K562 (cell line): ENCODE measurements at regions not wholly inside any gene's neighbourhood (a gene's known extent, or its start where the extent isn't known, plus 50 kb on each side); places are given as distances from the start of the nearest gene placed in this dataset.

Experiments used
- ATAC-seq: fragments of 200-7000 bp; cut with Tn5 transposase; 3 replicates; pipeline ENCODE4 v1.9.1; 2020; ENCODE audit warnings: moderate library complexity
- BruUV-seq: library from RNA; stranded (reverse); fragments of 400-500 nt; replicated peaks from 2 replicates; lab custom pipeline; 2021; lab: Mats Ljungman, UMichigan
- CTCF ChIA-PET: fragments of 300-600 bp; formaldehyde crosslinking; extraction: SDS; loops from one replicate; lab custom pipeline; 2021; ENCODE audit warnings: low intra/inter-chr PET ratio; lab: Yijun Ruan, JAX
- POLR2A ChIA-PET: fragments of 300-600, 350-650 bp; sonication (Branson Sonifier 250); formaldehyde crosslinking; extraction: SDS; loops from one replicate; lab custom pipeline; 2021; ENCODE audit warnings: antibody characterized with exemption, inconsistent platforms; lab: Yijun Ruan, JAX
- DNase-seq, 4 experiments: peaks; one replicate each; pipeline versions ENCODE4 v3.0.0 to v3.0.0-alpha.2; 2011 to 2018; ENCODE audit warnings: low spot score in 3 of 4, mixed read lengths in 3 of 4; ENCODE audit errors: extremely low read depth in 1 of 4
- FAIRE-seq: peaks from 2 replicates; lab custom pipeline; 2011; peaks lifted over from hg19 to GRCh38; lab: Jason Lieb, UNC
- H2AFZ ChIP-seq: 2 replicates; pipeline ENCODE4 v1.6.0; 2011; ENCODE audit warnings: low read depth, low read length, control low read depth, inconsistent platforms
- H3K27ac ChIP-seq: fragments of 200-600 bp; 3 replicates; pipeline ENCODE4 v1.8.0; 2011; ENCODE audit warnings: low read depth, mild to moderate bottlenecking, control low read depth, inconsistent platforms, low read length, moderate library complexity, mixed read lengths; ENCODE audit errors: extremely low read depth
- H3K27me3 ChIP-seq, 2 experiments: fragments of 300-600 bp in 1 of 2; 2 replicates in 1 of 2; 3 replicates in 1 of 2; pipeline versions ENCODE4 v1.6.0 to v1.8.0; 2011; ENCODE audit warnings: inconsistent platforms in 2 of 2, low read length in 2 of 2, mild to moderate bottlenecking in 1 of 2, mixed read lengths in 1 of 2, moderate library complexity in 1 of 2; ENCODE audit not compliant: control insufficient read depth in 2 of 2, insufficient read depth in 2 of 2
- H3K36me3 ChIP-seq: fragments of 300-600 bp; 3 replicates; pipeline ENCODE4 v1.8.0; 2011; ENCODE audit warnings: mild to moderate bottlenecking, low read length, inconsistent platforms; ENCODE audit not compliant: control insufficient read depth, insufficient read depth
- H3K4me1 ChIP-seq, 2 experiments: fragments of 200-600 bp in 1 of 2; replicated peaks in 1 of 2; 2 replicates in 1 of 2; 3 replicates in 1 of 2; pipeline versions ENCODE4 v1.5.1 to v1.8.0; 2011; ENCODE audit warnings: inconsistent platforms in 2 of 2, low read length in 2 of 2, mild to moderate bottlenecking in 1 of 2, mixed read lengths in 1 of 2, moderate library complexity in 1 of 2; ENCODE audit not compliant: control insufficient read depth in 2 of 2, insufficient read depth in 2 of 2
- H3K4me2 ChIP-seq: 2 replicates; pipeline ENCODE4 v1.6.1; 2011; ENCODE audit warnings: low read length, control low read depth, inconsistent platforms, mixed read lengths; ENCODE audit not compliant: insufficient read depth
- H3K4me3 ChIP-seq: fragments of 200-600 bp; sonication (generic), shearing (Covaris generic); 2 replicates; pipeline ENCODE4 v1.5.1; 2016; ENCODE audit warnings: control low read depth, inconsistent platforms
- H3K79me2 ChIP-seq: fragments of 200-600 bp; 3 replicates; pipeline ENCODE4 v1.8.0; 2011; ENCODE audit warnings: low read length, inconsistent platforms; ENCODE audit not compliant: control insufficient read depth, insufficient read depth
- H3K9ac ChIP-seq, 2 experiments: 2 replicates each; pipeline versions ENCODE4 v1.6.0 to v1.6.1; 2011; ENCODE audit warnings: low read depth in 2 of 2, low read length in 2 of 2, control low read depth in 1 of 2, inconsistent platforms in 1 of 2, mild to moderate bottlenecking in 1 of 2, mixed read lengths in 1 of 2; ENCODE audit not compliant: insufficient read depth in 1 of 2
- H3K9me1 ChIP-seq: one replicate; pipeline ENCODE4 v1.6.0; 2011; ENCODE audit warnings: inconsistent platforms, mild to moderate bottlenecking, low read length, moderate library complexity; ENCODE audit not compliant: control insufficient read depth, insufficient read depth
- H3K9me3 ChIP-seq: replicated peaks from 2 replicates; pipeline ENCODE4 v1.5.1; 2011; ENCODE audit warnings: low read depth, low read length, inconsistent platforms; ENCODE audit not compliant: control insufficient read depth, insufficient read depth
- H4K20me1 ChIP-seq: replicated peaks from 2 replicates; pipeline ENCODE4 v1.6.1; 2011; ENCODE audit warnings: low read length, inconsistent platforms, mixed read lengths; ENCODE audit not compliant: control insufficient read depth, insufficient read depth
- BRF1 ChIP-seq: IDR thresholded peaks from 3 replicates; pipeline ENCODE4 v1.6.1; 2011; ENCODE audit warnings: borderline replicate concordance, mild to moderate bottlenecking; ENCODE audit not compliant: insufficient read length; ENCODE audit errors: extremely low read depth
- CGGBP1 ChIP-seq: fragments of 250-450 bp; sonication (Bioruptor Pico); IDR thresholded peaks from 2 replicates; pipeline ENCODE4 v1.9.0; 2021; ENCODE audit warnings: mild to moderate bottlenecking
- NFE2L1 ChIP-seq: fragments of 450-650 bp; IDR thresholded peaks from 2 replicates; pipeline ENCODE4 v1.6.1; 2016; ENCODE audit warnings: missing genetic modification characterization, low read depth, mild to moderate bottlenecking, missing compliant biosample characterization, moderate library complexity, borderline replicate concordance
- PKNOX1 ChIP-seq: fragments of 450-650 bp; IDR thresholded peaks from 2 replicates; pipeline ENCODE4 v1.6.1; 2016
- ZBTB9 ChIP-seq: fragments of 450-650 bp; formaldehyde crosslinking; IDR thresholded peaks from 2 replicates; pipeline ENCODE4 v1.4.0; 2020; ENCODE audit warnings: mild to moderate bottlenecking, moderate library complexity
- WGBS: fragments of 100-300 bp; shearing (Covaris generic); methylation state at CpG from one replicate; pipeline ENCODE4 v1.1.6; 2016; ENCODE audit warnings: low coverage, mixed read lengths; ENCODE audit not compliant: insufficient coverage; ENCODE audit errors: missing lambda C conversion rate; 5-methylcytosine and 5-hydroxymethylcytosine counted together
- in situ Hi-C: fragments of 300-500 bp; cut with MboI; formaldehyde crosslinking; loops from 4 replicates; pipeline ENCODE4 v1.15.0; 2018; ENCODE audit warnings: inconsistent platforms, mixed read lengths
- intact Hi-C: fragments of 100-400 bp; cut with micrococcal nuclease; formaldehyde crosslinking; loops from 2 replicates; pipeline ENCODE4 v1.14.2; 2022

- no peak for TF ChIP-seq ZBTB9 (CRISPR knock-in tag)
Observed at GRCh38 chr13:79860791-79861190, 379.8 kb downstream of the NDFIP2 start (continued).

GRCh38 chr13:79859756-79860155 is 378.8 kb downstream of the NDFIP2 start:
- in situ Hi-C loops (no loop called here), intact Hi-C loops (no loop called here)
- no peak overlapping the region for H3K27ac ChIP-seq
- DNase-seq: no peak
- no peak overlapping the region for H3K4me3 ChIP-seq
- TF ChIP-seq NFE2L1: no peak
- TF ChIP-seq CGGBP1 (CRISPR knock-in tag): no peak
- no peak for TF ChIP-seq BRF1
- TF ChIP-seq PKNOX1: no peak
- no peaks in the 10 kb centered on the region for H4K20me1 ChIP-seq
- H3K4me1 ChIP-seq: no peaks in the 10 kb centered on the region
- H2AFZ ChIP-seq: no peak overlapping the region
- no peak for ATAC-seq
- no peak for FAIRE-seq
- no peak overlapping the region for H3K4me2 ChIP-seq
- no peak overlapping the region for H3K9ac ChIP-seq
- H3K27me3 ChIP-seq: no peaks in the 10 kb centered on the region
- BruUV-seq: no TSS peak
- H3K9me3 ChIP-seq: no peaks in the 10 kb centered on the region
- ChIA-PET POLR2A (no interaction called here), CTCF (no interaction called here)
- H3K36me3 ChIP-seq: no peaks in the 10 kb centered on the region
- H3K79me2 ChIP-seq: no peaks in the 10 kb centered on the region
- WGBS: 0% methylated on average over 3 of the region's 3 CpGs
- H3K9me1 ChIP-seq: no peaks in the 10 kb centered on the region
